ENCODE measurements at regions not wholly inside any gene's neighbourhood (a gene's known extent, or its start where the extent isn't known, plus 50 kb on each side); places are given as distances from the start of the nearest gene placed in this dataset.

DNA sequence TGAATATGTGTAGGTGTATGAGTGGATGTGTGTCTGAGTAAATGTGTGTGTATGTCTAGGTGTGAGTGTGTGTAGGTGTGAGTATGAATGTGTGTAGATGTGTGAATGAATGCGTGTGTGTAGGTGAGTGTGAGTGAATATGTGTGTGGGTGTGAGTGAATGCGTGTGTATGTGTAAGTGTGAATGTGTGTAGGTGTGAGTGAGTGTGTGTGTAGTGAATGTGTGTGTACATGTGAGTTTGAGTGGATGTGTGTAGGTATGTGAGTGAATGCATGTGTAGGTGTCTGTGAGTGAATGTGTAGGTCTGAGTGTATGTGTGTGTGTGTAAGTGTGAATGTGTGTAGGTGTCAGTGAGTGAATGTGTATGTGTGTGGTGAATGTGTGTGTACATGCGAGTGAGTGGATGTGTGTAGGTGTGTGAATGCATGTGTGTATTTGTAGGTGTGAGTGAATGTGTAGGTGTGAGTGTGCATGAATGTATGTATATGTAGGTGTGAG is 201.0 kb upstream of the ZNF536 start:
- FAIRE-seq = no peak
- TF ChIP-seq, protein P1, sequence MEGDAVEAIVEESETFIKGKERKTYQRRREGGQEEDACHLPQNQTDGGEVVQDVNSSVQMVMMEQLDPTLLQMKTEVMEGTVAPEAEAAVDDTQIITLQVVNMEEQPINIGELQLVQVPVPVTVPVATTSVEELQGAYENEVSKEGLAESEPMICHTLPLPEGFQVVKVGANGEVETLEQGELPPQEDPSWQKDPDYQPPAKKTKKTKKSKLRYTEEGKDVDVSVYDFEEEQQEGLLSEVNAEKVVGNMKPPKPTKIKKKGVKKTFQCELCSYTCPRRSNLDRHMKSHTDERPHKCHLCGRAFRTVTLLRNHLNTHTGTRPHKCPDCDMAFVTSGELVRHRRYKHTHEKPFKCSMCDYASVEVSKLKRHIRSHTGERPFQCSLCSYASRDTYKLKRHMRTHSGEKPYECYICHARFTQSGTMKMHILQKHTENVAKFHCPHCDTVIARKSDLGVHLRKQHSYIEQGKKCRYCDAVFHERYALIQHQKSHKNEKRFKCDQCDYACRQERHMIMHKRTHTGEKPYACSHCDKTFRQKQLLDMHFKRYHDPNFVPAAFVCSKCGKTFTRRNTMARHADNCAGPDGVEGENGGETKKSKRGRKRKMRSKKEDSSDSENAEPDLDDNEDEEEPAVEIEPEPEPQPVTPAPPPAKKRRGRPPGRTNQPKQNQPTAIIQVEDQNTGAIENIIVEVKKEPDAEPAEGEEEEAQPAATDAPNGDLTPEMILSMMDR (IDR thresholded peaks at IDR 0.05; ENCODE audit: insufficient read depth, missing control alignments) = no peak

DNA sequence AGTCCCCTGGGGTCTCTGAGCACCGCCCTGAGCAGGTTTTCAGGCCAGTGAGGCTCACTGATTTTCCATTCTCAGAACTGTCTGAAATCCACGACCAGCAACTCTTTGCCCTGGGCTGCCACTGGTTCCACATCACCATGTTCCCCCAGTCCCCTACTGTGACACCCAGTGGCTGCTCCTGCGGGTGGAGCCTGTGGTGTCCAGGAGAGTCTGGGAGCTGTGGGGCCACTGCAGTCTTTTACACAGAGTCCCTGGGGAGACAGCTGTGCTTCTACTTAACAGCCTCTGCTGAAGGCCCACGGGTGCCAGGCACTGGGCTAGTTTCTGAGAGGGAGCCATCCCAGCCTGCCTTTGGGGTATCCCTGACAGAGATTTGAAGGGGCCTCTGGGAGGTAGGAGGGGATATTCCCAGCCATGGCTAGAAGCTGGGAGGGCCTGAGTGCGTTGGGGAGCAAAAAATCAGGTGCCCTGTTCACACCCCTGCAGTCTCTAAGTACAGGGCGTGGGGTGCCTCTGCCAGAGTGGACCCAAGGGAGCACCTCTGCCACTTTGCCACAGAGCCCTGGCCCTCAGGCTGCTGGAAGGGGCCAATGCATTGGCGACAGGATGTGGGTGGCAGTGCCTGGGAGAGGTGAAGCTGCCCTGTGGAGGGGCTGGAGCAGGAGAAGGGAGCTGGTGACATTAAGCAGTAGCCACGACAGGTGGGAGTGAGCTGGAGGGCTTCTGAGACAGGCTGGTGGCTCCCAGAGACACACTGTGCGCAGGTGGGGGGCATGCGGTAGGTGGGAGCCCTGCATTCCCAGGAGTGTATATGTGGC is 200.2 kb upstream of the ZNF536 start:
- no peak for FAIRE-seq
- TF ChIP-seq, protein P1 (IDR thresholded peaks at IDR 0.05; ENCODE audit: insufficient read depth, missing control alignments) = no peak

More for the DNA sequence above, 201.0 kb upstream of the ZNF536 start:
- no peak for DNase-seq (ENCODE audit: insufficient read length, low spot score)

DNA sequence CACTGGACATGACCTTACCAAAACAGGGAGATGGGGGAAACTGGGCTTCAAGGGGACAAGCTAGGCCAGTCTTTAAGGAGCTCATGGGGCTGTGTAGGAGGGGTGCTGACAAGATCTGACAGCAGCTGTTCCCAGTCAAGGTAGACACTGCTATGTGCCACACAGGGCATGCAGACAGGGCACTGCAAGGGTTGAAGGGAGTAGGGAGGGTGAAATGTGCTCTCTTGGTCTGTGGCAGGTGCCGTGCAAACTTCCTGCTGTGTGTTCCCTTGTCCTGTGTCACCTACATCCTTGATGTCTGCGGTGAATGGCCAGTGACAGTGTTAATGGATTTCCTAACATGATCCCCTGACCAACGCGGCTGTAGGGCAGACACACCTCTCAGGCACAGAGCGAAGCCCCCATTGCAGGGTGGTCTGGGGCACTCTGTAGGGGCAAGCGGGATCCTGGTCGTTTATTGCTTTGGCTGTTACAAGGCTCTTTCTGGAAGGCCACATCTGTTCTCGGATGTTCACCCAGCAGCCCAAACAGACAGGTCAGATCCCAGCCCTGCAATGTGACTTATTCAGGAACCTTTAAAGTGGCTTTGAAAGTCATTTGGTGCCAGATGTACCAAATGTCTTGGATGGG is 199.5 kb upstream of the ZNF536 start:
- TF ChIP-seq, protein P1 (IDR thresholded peaks at IDR 0.05; ENCODE audit: insufficient read depth, missing control alignments) = no peak
- FAIRE-seq = no peak
- no peak for DNase-seq (ENCODE audit: insufficient read length, low spot score)

More for the DNA sequence above, 200.2 kb upstream of the ZNF536 start:
- no peak for DNase-seq (ENCODE audit: insufficient read length, low spot score)

DNA sequence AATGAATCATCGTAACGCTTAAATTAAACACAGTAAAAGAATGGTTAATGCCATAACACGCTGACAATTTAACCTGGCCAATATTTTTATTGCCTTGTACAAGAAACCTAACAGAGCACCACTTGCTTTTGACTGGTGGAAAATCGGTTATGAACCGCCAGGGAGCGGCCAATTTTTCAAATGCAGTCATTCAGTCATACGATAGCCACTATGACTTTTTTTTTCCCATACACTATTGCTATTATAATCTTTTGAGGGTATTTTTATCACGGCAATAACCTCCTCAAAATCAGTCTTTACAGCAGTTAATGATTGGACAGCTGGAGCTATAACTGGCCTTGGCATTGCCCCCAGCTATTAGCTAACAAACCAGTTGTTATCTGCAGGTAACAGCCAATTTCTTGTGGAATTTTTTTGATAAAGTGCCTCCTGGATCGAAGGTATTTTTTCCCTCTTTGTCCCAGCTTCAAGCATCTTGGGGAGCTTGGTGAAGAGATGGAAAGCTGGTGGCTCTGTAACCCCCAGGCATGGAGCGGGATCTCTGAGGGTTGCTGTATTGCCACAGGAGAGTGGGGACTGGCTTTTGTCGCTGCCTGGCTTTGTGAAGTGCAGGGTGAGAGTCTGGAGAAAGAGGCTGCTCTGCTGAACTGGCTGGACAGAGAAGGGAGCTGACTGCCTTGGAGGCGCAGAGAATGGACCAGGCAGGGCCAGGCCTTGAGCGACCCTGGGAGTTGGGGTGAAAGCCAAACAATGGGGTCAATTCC is 198.4 kb upstream of the ZNF536 start:
- FAIRE-seq = no peak
- no peak for DNase-seq (ENCODE audit: insufficient read length, low spot score)
- TF ChIP-seq, protein P1 (IDR thresholded peaks at IDR 0.05; ENCODE audit: insufficient read depth, missing control alignments) = no peak

DNA sequence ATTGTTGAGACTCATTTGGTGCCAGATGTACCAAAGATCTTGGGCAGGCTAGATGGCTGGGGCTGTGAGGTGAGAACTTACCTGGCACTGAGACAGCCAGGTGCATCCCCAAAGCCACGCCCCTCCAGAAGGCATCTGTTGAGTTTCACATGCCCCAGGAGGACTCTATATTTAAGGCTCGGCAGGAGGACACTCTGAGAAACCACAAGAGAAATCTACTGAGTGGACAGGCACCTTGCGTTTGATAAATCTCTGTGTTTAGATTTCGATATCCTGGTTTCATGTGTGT is 197.9 kb upstream of the ZNF536 start:
- FAIRE-seq (no peak), DNase-seq (ENCODE audit: insufficient read length, low spot score) (no peak)
- TF ChIP-seq, protein P1 (IDR thresholded peaks at IDR 0.05; ENCODE audit: insufficient read depth, missing control alignments) = no peak

DNA sequence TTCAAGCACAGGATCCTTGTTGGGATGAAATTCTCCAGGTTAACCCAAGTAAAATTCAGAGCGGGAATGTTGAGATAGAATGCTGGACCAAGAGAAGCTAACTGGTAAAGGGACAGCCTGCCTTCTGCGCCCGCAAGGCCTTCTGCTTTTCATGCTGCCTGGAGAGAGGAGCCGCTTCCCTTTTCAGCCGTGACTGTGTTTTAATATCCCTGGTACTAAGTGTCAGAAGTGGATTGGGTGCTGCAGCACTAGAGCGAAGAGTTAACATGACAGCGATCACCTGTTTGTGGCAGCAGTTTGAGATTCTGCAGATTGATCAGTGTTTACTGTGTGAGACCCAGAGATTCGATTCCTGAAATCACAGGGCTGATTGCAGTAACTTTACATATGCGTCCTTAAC is 197.4 kb upstream of the ZNF536 start:
- FAIRE-seq (no peak), DNase-seq (ENCODE audit: insufficient read length, low spot score) (no peak)
- TF ChIP-seq, protein P1 (IDR thresholded peaks at IDR 0.05; ENCODE audit: insufficient read depth, missing control alignments) = no peak
